ELF-1 (cell line): ENCODE measurements at regions not wholly inside any gene's neighbourhood (a gene's known extent, or its start where the extent isn't known, plus 50 kb on each side); places are given as distances from the start of the nearest gene placed in this dataset.

Experiments used
- DNase-seq: peaks from one replicate; pipeline ENCODE4 v3.0.0-alpha.2; 2016; ENCODE audit warnings: low read depth, low spot score

DNA sequence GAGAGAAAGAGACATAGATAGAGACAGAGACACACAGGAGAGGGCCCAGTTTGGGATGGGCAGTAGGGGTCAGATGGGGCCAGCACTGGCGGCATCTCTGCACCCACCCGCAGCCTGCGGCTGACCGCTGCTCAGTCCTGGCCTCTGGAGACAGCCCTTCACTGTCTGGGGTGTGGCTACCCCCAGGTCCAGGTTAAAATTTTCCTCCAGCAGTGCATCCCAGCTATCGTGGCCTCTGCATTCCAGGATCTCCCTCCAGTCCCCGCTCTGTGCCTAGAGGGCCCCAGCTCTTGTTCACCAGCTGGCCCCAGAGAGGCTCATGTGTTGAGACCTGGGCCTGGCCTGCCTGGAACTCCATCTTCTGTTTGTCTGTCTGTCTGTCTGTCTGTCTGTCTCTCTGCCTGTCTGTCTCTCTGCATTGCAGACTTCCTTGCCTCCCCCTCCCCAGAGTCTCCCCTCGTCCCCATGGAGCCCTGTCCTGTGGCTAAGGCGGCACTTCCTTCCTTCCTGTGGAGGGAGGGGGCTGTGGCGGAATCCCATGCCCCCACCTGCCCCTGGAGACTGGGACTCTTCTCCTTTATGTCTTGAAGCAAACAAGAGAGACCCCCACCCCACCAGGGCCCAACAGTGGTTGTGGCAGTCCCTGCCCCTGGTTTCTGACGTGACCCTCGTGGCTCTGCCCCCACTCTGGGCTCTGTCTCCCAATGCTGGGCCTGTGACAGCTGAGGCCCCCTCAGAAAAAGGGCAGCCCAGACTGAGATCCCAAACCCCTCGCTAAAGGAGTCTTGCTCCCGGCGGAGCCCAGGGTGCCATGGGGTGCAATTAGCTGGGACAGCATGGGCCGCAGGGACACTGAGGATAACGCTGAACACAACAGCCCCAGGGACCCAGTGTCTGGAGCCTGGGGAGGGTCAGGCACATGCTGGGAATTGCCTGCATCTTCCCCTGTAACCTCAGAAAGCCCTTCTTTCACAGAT, 241.8 kb downstream of the NPHP4 start:
- no peak for DNase-seq

DNA sequence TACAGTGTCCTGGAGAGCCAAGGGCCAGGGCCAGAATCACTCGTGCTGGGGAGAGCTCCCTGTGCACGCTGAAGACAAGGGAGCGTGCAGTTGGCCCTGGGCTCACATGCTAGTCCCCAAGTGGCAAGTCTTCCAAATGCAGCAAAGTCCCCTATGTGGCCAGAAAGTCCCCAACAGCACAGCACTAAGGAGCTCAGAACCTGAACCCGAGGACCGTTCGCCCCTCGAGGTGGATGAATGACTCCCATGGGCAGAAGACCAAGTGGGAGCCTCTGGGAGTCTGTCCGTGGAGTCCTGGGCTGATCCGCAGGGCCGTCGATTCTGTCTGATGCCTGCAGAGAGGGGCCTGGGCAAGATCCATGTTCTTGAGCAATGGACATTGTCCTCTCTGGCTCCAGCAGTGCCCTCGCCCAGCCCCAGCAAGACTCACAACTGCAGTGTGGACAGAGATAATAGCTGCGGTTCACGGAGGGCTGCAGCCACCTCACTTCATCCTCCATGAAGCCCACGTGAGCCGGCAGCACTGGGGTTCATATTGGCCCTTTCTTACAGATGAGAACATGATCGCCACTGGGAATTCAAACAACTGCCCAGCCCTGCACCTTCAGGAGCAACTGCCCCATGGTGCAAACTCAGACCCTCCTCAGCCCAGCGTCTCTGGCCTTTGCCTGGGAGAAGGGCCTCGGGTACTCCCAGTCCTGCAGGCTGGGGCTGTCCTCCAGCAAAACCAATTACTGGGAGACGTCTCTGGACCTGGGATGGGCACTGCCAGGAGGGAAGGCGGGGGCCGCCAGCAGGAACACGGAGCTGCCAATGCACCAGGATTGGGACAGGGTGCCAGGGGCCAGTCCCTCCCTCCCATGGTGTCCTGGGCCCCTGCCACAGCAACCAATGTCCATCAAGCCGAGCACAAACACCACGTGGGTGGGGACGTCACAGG, 243.7 kb downstream of the NPHP4 start:
- no peak for DNase-seq

DNA sequence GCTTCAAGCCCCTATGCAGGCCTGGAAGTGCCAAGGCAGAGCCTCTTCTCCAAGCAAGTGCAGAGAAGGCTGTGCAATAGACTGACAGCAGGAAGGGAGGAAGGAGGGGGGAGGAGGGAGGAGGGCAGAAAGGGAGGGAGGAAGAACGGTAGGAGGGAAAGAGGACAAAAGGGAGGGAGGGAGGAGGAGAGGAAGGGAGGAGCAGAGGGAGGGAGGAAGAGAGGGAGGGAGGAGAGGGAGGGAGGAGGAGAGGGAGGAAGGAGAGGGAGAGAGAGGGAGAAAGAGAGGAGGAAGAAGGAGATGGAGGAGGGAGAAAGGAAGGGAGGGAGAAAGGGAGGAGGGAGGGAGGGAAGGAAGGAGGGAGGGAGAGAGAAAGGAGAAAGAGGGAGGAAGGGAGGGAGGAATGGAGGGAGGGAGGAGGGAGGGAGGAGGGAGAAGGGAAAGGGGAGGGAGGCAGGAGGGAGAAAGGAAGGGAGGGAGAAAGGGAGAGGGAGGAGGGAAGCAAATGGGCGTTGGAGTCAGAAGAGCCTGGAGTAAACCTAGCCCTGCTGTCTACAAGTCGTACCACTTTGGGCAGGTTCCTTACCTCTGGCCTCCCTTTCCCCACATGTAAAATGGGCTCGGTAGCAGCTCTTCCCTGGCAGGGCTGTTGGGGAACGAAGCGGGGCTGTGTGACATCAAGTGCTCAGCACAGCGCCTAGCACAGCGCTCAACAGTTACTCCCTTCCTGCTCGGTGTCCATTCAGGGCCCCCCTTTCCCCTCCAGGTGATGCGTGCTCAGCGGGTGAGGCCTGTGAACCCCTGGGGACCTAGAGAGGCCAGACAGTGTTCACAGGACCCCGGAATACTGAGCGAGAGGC, 244.6 kb downstream of the NPHP4 start:
- no peak for DNase-seq

DNA sequence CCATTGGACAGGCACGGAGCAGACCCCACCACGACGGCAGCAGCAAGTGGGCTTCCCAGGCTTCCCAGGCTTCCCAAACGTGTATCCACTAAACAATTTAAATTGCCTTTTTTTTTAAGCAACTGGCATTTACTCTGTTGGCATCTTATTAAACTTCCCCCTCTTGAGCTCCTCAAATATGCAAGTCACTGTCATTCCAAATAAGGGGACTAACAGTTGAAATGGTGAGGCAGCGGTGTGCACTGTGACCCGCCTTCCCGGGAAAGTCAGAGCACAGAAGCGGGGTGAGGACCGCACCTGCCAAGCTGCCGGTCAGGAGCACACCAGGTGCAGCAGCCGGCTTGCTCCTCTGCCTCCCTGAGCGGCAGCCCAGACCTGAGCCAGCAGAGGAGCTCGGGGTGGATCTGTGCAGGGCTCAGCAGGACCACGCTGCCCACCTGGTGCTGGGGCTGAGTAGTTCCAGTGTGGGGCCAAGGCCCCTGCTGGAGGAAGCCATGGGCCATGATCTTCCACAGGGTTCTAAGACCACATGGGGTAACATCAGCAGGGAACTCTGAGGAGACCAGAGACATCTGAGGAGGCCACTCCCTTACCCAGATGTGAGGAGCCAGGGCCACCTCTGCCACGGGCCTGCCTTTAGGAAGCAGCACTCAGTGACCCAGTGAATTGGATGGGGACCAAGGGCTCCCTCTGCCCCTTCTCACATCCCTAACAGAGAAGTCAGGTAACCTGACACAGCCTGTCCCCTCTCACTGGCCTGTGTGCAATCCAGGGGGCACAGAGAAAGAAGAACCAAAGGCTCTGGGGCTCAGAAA, 245.4 kb downstream of the NPHP4 start:
- DNase-seq, result no peak

DNA sequence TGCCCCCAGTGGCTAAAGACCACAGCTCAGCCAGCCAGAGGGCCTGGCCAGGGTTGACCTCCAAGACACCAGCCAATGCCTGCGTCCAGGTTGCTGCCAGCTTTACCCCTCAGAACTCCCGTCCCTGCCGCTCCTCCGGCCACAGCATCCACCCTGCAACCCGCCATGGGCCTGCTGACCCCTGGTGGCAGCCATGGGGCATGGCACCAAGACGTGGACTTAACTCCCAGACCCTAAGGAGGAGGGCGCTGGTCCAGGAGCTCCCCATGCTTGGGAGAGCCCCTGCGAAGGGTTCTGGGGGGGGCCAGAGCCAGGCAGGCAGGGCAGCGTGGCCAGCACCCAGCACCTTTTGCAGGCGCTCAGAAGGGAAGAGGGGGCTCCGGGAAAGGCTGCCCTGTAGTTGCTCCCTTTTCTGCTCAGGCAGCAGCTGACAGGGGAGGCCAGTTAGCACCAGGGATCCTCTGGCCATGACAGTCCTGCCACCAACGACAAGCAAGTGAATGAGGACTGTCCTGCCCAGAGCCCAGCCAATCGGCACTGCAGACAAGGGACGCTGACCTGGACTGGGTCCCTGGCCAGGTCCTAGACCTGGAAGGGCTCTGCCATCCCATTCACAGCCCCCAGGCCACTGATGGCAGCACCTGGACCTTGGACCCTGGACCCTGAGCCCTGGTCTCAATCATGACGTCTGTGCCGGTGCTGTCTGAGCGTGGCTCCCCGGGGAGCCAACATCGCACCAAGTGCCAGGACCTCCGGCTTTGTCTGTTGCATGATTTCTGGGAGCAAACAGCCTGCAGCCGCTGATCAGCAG, 246.2 kb downstream of the NPHP4 start:
- peak; percentile 93 for DNase-seq

DNA sequence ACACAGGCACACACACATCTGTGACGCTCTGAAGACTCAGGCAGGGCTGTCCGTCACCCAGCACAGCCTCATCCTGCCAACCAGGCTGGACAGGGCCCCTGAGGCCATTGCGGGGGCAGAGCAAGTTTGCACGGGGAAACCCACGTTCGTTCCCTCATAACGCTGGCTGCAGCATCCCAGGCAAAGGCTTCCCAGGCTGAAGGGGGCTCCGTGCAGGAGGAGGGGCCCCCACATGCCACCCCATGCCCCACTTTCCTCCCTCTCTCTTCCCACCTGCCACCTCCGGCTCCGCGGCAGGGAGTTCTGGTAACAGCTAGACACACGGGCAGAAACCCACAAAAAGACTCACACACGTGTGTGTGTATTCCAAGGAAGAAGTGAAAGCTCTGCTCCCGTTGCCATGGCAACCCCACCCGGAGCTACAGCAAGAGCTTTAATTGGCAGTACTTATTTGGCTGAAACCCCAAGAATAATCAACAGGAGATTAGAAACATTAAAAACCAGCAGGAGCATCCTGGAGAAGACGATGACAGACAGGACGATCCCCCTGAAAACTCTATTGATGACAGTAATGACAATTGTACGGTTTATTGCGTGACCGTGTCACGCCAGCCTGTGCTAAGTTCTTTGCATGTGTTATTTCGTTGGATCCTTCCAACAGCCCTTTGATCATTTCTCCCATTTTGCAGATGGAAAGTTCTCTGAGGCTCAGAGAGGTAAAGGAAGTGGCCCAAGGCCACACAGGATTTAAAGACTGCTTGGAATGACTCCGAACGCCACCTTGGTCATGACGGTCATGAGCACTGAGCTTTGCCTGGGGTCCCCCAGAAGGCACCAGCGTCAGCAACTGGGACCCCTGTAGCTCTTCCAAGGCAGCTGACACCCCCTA, 247.1 kb downstream of the NPHP4 start:
- DNase-seq, result no peak

DNA sequence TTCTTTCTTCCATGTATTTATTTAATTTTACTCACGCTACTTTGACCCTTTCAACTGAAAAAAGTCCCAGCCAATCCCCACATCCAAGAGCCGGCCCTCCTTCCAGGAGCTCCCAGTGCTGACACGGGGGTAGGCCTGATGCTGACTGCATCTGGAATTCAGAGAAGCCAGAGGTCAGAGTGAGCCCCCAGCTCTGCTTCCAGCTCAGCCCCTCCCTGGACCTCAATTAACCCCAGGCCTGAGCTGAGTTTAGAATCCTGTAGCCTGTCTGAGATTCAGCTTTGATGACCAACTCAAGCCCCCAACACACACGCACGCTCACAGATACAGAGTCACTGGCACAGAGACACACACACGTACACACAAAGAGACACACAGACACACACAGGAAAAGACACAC, 247.9 kb downstream of the NPHP4 start:
- no peak for DNase-seq

DNA sequence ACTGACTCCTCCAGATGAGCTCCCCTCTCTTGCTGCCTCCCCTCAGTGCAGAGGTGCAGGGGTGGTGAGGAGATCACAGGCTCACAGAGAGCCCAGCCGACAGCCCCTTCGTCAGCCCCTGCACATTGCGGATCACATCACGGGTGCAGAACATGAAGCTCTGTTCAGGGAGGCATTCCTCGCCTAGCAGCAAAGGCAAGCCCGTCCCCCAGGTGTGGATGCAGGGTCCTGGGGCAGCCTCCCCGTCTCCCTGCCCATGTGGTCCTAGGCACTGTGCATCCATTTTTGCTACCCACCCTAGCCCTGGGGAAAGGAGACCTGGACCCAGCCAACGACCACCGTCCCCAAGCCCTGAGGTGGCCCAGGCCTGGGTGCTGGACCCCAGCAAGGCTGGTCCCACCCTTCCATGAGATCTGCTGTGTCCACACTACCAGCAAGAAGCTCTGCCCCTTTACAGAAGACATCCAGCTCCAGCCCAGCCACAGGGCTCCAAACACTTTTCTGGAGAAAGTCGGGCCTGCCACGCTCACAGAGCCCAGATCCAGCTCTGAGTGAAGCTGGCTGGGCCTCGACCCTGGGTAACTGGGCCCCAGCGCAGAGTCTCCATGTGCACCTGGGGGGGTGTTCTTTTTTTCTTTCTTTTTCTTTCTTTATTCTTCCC, 248.7 kb downstream of the NPHP4 start:
- DNase-seq, result no peak

DNA sequence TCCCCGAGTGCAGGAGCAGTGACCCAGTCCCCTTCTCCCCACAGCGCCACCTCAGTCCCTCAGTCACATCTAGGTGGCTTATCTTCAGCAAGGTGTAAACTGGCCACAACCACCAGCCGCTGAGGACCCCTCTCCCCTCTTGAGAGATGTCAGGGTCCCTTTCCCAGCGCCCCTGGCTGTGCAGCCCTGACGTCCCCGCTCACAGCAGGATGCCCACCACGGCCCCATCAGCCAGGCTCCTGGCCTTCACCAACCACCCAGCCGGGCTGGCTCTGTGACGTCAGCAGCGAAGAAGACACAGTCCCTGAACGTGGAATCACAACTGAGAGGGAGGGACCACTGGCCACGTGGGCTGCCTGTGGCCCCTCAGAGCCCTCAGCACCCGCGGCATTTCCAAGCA, 249.4 kb downstream of the NPHP4 start:
- no peak for DNase-seq

DNA sequence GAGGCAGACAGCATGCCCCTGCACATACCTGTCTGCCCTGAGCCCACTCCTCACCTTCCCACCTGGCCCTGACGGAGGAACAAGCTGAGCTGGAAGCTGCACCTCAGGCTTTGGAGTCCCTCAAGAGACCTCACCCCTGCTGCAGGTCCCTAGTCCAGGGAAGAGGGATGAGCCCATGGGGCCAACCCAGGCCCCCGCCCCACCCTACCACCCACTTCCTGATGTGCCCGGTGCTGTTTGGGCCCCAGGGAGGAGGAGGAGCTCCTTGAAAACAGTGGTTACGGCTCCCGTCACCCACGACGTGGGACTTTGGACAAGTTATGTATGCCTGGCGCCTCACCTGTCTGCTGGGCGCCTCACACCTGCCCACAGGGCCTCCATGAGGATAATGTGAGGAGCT, 250.2 kb downstream of the NPHP4 start:
- DNase-seq, result no peak

DNA sequence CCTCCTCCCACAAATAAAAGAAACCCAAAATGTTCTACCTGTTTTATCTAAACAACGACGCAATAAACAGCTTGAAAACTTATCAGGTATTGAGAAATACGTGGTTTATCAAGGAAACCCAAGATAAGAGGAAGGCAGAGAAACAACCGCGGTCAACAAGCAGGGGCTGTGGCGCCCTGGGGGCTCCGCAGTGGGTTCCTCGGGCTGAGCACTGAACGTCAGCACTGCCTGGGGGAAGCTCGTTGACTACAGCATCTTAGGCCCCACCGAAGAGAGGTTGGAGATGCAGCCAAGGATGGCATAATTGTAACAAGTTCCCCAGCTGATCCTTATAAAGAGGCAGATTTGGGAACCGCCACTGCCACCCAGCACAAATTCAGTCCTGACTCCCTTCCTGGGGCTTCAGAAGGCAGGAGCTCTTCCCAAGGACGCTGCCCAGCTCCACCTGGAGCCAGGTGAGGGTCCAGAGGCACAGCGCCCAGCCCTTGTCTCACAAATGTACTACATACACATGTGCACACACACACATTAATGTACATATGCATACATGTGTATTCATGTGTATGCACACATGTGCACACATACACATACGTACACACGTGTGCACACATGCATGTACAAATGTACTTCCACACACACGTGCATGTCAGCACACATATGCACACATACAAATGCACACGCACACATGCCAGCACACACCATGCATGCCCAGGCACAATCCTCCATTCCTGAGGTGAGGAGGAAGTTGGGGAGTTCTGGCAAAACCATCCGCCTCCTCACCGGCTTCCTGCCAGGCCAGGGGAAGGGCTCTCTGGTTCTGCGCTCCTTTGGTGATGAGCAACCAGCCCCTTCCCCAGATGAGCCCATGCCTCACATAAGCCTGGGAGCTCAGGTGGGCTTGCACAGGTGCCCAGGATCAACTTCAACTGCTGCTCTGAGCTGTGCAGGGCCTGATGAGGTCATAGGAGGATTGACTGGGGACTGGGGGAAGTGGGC, 251.1 kb downstream of the NPHP4 start:
- no peak for DNase-seq

DNA sequence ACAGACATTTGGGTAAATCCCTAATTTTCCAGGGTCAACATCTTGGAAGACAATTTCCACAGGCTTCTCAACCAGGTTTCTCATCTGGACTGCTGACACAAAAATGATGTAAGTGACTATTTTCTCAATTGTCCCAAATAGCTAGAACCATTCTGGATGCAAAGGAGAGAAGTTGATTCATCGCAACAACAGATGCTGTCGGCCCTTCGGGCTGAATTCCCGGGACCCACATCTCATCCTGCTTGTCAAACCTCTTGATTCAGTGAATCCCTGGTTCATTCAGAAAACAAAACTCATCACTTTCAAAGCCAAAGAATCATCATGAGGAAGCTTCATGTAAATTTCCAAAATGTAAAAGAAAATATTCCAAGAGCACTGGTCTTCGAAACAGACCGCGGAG, 251.8 kb downstream of the NPHP4 start:
- no peak for DNase-seq

DNA sequence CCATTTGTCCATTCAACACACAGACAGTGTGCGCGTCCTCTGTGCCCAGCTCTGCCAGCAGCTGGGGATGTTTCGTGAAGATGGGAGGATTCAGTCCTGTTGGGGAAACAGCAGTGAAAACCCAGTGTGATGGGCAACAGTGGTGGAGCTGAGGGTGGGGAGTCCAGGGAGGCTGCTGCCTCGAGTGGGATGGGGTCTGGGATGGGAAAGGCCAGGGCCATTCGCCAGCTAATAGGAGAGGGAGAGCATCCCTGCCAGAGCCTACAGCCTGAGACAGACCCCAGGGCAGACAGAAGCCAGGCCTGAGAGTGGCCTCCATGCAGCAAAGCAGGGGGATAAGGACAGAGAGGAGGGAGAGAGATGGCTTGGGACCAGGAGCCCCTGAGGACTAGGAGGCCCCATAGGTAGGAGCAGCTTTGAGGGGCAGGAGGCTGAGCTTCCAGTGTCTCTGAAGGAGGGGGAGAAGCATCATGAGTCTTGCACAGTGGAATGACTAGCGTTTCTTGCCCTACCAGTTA, 252.6 kb downstream of the NPHP4 start:
- no peak for DNase-seq

DNA sequence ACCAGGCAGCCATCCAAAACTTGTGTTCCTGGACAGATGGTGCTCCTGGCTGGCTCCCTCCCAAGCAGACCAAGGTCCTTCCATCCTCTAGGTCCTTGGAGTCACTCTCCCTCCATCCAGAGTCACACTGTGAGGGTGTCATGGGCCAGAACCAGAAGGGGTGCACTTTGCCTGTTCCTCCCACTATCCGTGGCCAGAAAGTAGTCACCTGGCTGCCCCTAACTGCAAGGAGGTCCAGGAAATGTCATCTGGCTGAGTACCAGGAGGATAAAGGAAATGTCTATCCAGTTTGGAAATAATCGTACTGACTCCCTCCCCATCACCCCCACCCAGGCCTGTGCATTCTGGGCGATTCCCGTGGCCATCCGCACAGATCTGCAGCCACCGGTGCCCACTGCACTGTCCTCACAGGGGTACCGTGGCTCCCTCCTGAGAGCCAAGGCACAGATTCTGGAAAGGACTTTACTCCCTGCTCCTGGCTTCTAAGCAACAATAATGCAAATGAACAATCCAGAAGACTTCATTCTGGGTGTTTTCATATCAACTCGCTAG, 253.2 kb downstream of the NPHP4 start:
- DNase-seq, result no peak

DNA sequence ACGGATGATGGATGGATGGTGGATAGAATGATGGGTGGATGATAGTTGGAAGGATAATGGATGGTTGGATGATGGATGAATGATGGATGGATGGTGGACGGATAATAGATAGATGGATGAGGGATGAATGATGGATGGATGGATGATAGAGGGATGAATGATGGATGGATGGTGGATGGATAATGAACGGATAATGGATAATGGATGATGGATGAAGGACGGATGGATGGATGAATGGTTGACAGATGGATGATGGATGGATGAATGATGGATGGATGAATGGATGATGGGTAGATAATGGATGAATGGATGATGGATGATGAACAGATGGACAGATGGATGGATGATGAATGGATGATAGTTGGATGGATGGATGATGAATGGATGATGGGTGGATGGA, 255.1 kb downstream of the NPHP4 start:
- no peak for DNase-seq

DNA sequence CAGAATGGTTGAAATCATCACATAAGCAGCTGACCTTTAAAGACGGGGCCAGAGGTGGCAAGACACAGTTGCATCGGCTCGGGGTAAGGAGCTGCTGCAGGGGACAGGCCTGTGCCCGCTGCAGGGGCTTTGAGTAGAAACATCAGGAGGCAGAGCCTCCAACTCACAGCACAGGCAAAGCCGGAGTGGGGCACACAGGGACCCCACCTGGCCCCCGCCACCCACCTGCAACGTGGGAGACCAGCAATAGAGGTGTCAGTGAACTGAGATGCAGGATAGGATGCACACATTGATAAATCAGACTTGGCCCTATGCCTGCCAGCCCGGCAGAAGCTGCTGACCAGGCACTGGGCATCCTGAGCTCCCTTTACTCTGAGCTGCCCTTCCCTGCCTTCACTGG, 257.2 kb downstream of the NPHP4 start:
- DNase-seq, result no peak
